OCI-LY7 (cell line): ENCODE measurements at regions not wholly inside any gene's neighbourhood (a gene's known extent, or its start where the extent isn't known, plus 50 kb on each side); places are given as distances from the start of the nearest gene placed in this dataset.

Source experiments
- BruUV-seq: library from RNA; stranded (reverse); fragments of 400-500 nt; replicated peaks from 2 replicates; lab custom pipeline; 2021; lab: Mats Ljungman, UMichigan
- CTCF ChIA-PET: fragments of 300-600 bp; sonication (Branson Sonifier 250); formaldehyde crosslinking; loops from one replicate; lab custom pipeline; 2022; ENCODE audit warnings: antibody characterized with exemption; ENCODE audit not compliant: unreplicated experiment; lab: Charles Lee
- POLR2A ChIA-PET: fragments of 300-600 bp; sonication (Branson Sonifier 250); formaldehyde crosslinking; loops from one replicate; lab custom pipeline; 2022; ENCODE audit warnings: antibody characterized with exemption; lab: Charles Lee
- DNase-seq: peaks from one replicate; pipeline ENCODE4 v3.0.0-alpha.2; 2015; ENCODE audit warnings: low spot score
- H2AFZ ChIP-seq: fragments of 200-600 bp; sonication (generic), shearing (Covaris generic); 2 replicates; pipeline ENCODE4 v1.6.1; 2014; ENCODE audit warnings: mild to moderate bottlenecking, antibody characterized with exemption, low read length, moderate library complexity
- H3K27ac ChIP-seq: fragments of 200-600 bp; sonication (generic); 2 replicates; pipeline ENCODE4 v1.5.1; 2014; ENCODE audit warnings: mixed run types, low read depth, mild to moderate bottlenecking, moderate library complexity, low read length, inconsistent platforms; ENCODE audit not compliant: poor library complexity, severe bottlenecking
- H3K36me3 ChIP-seq: fragments of 200-600 bp; sonication (generic); 2 replicates; pipeline ENCODE4 v1.6.1; 2014; ENCODE audit warnings: mild to moderate bottlenecking, antibody characterized with exemption, low read length, moderate library complexity, mixed read lengths; ENCODE audit not compliant: insufficient read depth
- H3K4me1 ChIP-seq: fragments of 200-600 bp; sonication (generic); 2 replicates; pipeline ENCODE4 v1.5.1; 2014; ENCODE audit warnings: mild to moderate bottlenecking, low read length; ENCODE audit not compliant: insufficient read depth, poor library complexity, severe bottlenecking
- H3K4me2 ChIP-seq: fragments of 200-600 bp; sonication (generic); 2 replicates; pipeline ENCODE4 v1.6.1; 2014; ENCODE audit warnings: mild to moderate bottlenecking, low read length
- H3K4me3 ChIP-seq: fragments of 200-600 bp; sonication (generic); 2 replicates; pipeline ENCODE4 v1.5.1; 2014; ENCODE audit warnings: mild to moderate bottlenecking, low read depth, low read length; ENCODE audit not compliant: poor library complexity, severe bottlenecking
- H3K79me2 ChIP-seq: fragments of 200-600 bp; sonication (generic); 2 replicates; pipeline ENCODE4 v1.6.1; 2016; ENCODE audit warnings: low read depth, mild to moderate bottlenecking, low read length, moderate library complexity, mixed read lengths; ENCODE audit not compliant: insufficient read depth
- H3K9me2 ChIP-seq: fragments of 200-600 bp; sonication (generic); 2 replicates; pipeline ENCODE4 v1.6.1; 2016; ENCODE audit warnings: mild to moderate bottlenecking, low read length, mixed read lengths; ENCODE audit not compliant: insufficient read depth
- H3K9me3 ChIP-seq: fragments of 200-600 bp; sonication (generic); 2 replicates; pipeline ENCODE4 v1.6.1; 2014; ENCODE audit warnings: mild to moderate bottlenecking, mixed run types, low read length, mixed read lengths
- H4K20me1 ChIP-seq: fragments of 200-600 bp; sonication (generic); 2 replicates; pipeline ENCODE4 v1.6.1; 2014; ENCODE audit warnings: mild to moderate bottlenecking, antibody characterized with exemption, low read length, moderate library complexity, mixed read lengths; ENCODE audit not compliant: insufficient read depth
- EZH2phosphoT487 ChIP-seq: fragments of 200-600 bp; sonication (generic); IDR thresholded peaks from 2 replicates; pipeline ENCODE4 v1.6.1; 2018; ENCODE audit warnings: low read depth, borderline replicate concordance, mild to moderate bottlenecking, mixed run types, antibody characterized with exemption, low read length, moderate library complexity, mixed read lengths
- intact Hi-C: fragments of 100-400 bp; cut with micrococcal nuclease; formaldehyde crosslinking; loops from one replicate; pipeline ENCODE4 v1.10.0; 2022; ENCODE audit not compliant: unreplicated experiment
- TF ChIP-seq, protein P1 (sequence below): fragments of 200-600 bp; sonication (generic); conservative IDR thresholded peaks from 2 replicates; pipeline ENCODE4 v1.5.1; 2014; ENCODE audit warnings: mild to moderate bottlenecking, antibody characterized with exemption, low read length, moderate library complexity, mixed read lengths

GRCh38 chr4:12538162-12538561, 946.0 kb downstream of the RAB28 start:
- no peaks in the 10 kb centered on the region for H3K79me2 ChIP-seq
- no peak overlapping the region for H2AFZ ChIP-seq
- no peak for TF ChIP-seq EZH2phosphoT487
- TF ChIP-seq, protein P1, sequence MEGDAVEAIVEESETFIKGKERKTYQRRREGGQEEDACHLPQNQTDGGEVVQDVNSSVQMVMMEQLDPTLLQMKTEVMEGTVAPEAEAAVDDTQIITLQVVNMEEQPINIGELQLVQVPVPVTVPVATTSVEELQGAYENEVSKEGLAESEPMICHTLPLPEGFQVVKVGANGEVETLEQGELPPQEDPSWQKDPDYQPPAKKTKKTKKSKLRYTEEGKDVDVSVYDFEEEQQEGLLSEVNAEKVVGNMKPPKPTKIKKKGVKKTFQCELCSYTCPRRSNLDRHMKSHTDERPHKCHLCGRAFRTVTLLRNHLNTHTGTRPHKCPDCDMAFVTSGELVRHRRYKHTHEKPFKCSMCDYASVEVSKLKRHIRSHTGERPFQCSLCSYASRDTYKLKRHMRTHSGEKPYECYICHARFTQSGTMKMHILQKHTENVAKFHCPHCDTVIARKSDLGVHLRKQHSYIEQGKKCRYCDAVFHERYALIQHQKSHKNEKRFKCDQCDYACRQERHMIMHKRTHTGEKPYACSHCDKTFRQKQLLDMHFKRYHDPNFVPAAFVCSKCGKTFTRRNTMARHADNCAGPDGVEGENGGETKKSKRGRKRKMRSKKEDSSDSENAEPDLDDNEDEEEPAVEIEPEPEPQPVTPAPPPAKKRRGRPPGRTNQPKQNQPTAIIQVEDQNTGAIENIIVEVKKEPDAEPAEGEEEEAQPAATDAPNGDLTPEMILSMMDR = no peak
- no peak overlapping the region for H3K27ac ChIP-seq
- no peaks in the 10 kb centered on the region for H4K20me1 ChIP-seq
- ChIA-PET CTCF (no interaction called here), POLR2A (no interaction called here)
- no TSS peak for BruUV-seq
- no peaks in the 10 kb centered on the region for H3K4me1 ChIP-seq
- H3K9me2 ChIP-seq = no peaks in the 10 kb centered on the region
- H3K9me3 ChIP-seq = no peaks in the 10 kb centered on the region
- H3K36me3 ChIP-seq = no peaks in the 10 kb centered on the region
- H3K4me3 ChIP-seq = no peak overlapping the region
- intact Hi-C loops = no loop called here
- DNase-seq = no peak
- H3K4me2 ChIP-seq = no peak overlapping the region

GRCh38 chr4:12534684-12535083, 949.5 kb downstream of the RAB28 start:
- DNase-seq = no peak
- Histone ChIP-seq H3K4me3 (no peak overlapping the region), H2AFZ (no peak overlapping the region), H3K36me3 (no peaks in the 10 kb centered on the region), H3K79me2 (no peaks in the 10 kb centered on the region), H4K20me1 (no peaks in the 10 kb centered on the region), H3K27ac (no peak overlapping the region), H3K4me1 (no peaks in the 10 kb centered on the region), H3K4me2 (no peak overlapping the region), H3K9me2 (no peaks in the 10 kb centered on the region), H3K9me3 (no peaks in the 10 kb centered on the region)
- no TSS peak for BruUV-seq
- intact Hi-C loops = no loop called here
- CTCF ChIA-PET = no interaction called here
- POLR2A ChIA-PET = no interaction called here
- TF ChIP-seq EZH2phosphoT487 = no peak
- TF ChIP-seq, protein P1 = no peak

DNA sequence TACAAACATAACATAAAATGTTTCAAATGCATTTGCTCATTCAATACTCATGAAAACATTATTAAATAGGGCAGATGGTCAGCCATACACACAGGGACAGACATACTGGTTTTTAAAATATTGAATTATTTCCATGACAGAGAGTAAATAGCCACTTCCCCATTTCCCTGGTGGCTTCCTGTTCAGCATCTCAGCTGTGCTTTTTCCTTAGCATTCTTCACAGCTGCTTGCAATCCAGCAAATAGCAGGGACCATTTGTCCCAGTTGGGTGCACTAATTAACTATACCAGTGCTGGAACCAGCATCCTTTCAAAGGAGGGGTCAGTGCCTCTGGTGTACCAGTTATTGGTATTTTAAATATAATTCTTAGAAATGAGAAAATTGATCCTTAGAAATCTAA, 964.7 kb downstream of the RAB28 start:
- Histone ChIP-seq H3K9me2 (no peaks in the 10 kb centered on the region), H3K4me3 (no peak overlapping the region), H3K9me3 (no peaks in the 10 kb centered on the region), H4K20me1 (no peaks in the 10 kb centered on the region), H3K79me2 (no peaks in the 10 kb centered on the region), H3K4me1 (no peaks in the 10 kb centered on the region), H3K4me2 (no peak overlapping the region), H2AFZ (no peak overlapping the region), H3K27ac (no peak overlapping the region), H3K36me3 (no peaks in the 10 kb centered on the region)
- DNase-seq = no peak
- no TSS peak for BruUV-seq
- intact Hi-C loops = no loop called here
- ChIA-PET CTCF (no interaction called here), POLR2A (interaction anchor here (0.6 kb wide), 1 partner anchor 113 kb away, joined by 3 read pairs; no protein-coding TSS in a partner anchor)
- TF ChIP-seq EZH2phosphoT487 = no peak
- TF ChIP-seq, protein P1 = no peak
